IPS-11a (cell line): ENCODE measurements at regions not wholly inside any gene's neighbourhood (a gene's known extent, or its start where the extent isn't known, plus 50 kb on each side); places are given as distances from the start of the nearest gene placed in this dataset.
"Not testable (repeated sequence)": the region's sequence is repeated elsewhere in the genome, so short reads cannot be mapped to it uniquely, and the experiment has no call there.

Experiments used
- H3K4me3 ChIP-seq: one replicate; pipeline ENCODE4 v1.5.1; 2013; ENCODE audit warnings: low read depth, low read length, control low read depth

- no peak overlapping the region for H3K4me3 ChIP-seq
Observed at GRCh38 chr9:108803428-108804065, 52.2 kb downstream of the ACTL7B start.

- H3K4me3 ChIP-seq, result no peak overlapping the region
Observed at GRCh38 chr9:108802967-108803366, 52.8 kb downstream of the ACTL7B start.

GRCh38 chr9:108801949-108802348, 53.8 kb downstream of the ACTL7B start:
- H3K4me3 ChIP-seq, result no peak overlapping the region

GRCh38 chr9:108800632-108801099, 55.1 kb downstream of the ACTL7B start:
- H3K4me3 ChIP-seq, result no peak overlapping the region

GRCh38 chr9:108793573-108793972, 62.2 kb downstream of the ACTL7B start:
- no peak overlapping the region for H3K4me3 ChIP-seq

- no peak overlapping the region for H3K4me3 ChIP-seq
Observed at GRCh38 chr9:108789742-108790141, 66.0 kb downstream of the ACTL7B start.

GRCh38 chr9:108787690-108788048, 68.1 kb downstream of the ACTL7B start:
- H3K4me3 ChIP-seq, result no peak overlapping the region

- no peak overlapping the region for H3K4me3 ChIP-seq
Observed at GRCh38 chr9:108786901-108787689, 68.7 kb downstream of the ACTL7B start.

GRCh38 chr9:108786322-108786721, 69.5 kb downstream of the ACTL7B start:
- no peak overlapping the region for H3K4me3 ChIP-seq

GRCh38 chr9:108784998-108785397, 70.8 kb downstream of the ACTL7B start:
- H3K4me3 ChIP-seq, result no peak overlapping the region

- no peak overlapping the region for H3K4me3 ChIP-seq
Observed at GRCh38 chr9:108783731-108784495, 71.9 kb downstream of the ACTL7B start.

- no peak overlapping the region for H3K4me3 ChIP-seq
Observed at GRCh38 chr9:108783326-108783725, 72.5 kb downstream of the ACTL7B start.

GRCh38 chr9:108780942-108781734, 74.6 kb downstream of the ACTL7B start:
- no peak overlapping the region for H3K4me3 ChIP-seq

GRCh38 chr9:108779551-108780325, 76.0 kb downstream of the ACTL7B start:
- H3K4me3 ChIP-seq, result no peak overlapping the region

GRCh38 chr9:108776920-108777639, 78.7 kb downstream of the ACTL7B start:
- H3K4me3 ChIP-seq, result no peak overlapping the region

GRCh38 chr9:108775901-108776306, 79.9 kb downstream of the ACTL7B start:
- no peak overlapping the region for H3K4me3 ChIP-seq

GRCh38 chr9:108774088-108774487, 81.7 kb downstream of the ACTL7B start:
- not testable (repeated sequence) for H3K4me3 ChIP-seq

- no peak overlapping the region for H3K4me3 ChIP-seq
Observed at GRCh38 chr9:108772301-108772894, 83.4 kb downstream of the ACTL7B start.

GRCh38 chr9:108768744-108769143, 87.0 kb downstream of the ACTL7B start:
- no peak overlapping the region for H3K4me3 ChIP-seq
